ENCODE measurements at regions not wholly inside any gene's neighbourhood (a gene's known extent, or its start where the extent isn't known, plus 50 kb on each side); places are given as distances from the start of the nearest gene placed in this dataset.
"Not testable (repeated sequence)": the region's sequence is repeated elsewhere in the genome, so short reads cannot be mapped to it uniquely, and the experiment has no call there.

DNA sequence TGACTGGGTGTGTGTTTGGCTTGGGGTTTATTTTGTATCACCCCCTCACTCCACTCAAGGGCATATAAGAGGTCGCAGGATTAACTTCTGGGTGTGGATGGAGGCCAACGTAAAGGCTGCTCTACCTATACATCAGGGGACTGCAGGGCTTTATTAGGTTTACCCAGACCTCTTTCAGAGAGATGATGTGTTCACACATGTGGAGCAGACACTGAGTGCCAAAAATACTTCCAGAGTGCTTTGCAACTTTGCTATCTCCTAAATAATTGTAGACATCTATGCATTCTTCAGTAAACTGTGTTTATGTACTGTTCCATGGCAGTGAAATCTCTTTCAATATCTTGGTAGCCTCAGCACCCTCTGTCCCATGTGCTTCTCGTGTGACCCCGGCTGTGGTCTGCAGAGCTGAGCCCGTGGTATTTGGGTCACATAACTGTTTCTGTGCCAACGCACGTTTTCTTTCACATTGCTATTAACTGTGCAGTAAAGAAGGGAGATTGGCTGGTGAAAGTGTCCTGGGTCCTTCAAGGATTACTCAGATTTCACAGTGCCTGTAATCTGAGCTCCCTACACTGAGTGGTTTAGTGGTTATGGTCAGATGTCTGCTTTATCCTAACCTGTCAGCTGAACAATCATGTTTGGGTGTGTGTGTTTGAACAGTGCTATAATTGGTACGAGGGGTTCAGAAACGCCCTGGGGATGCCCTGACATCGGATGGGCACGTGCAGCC is 208.1 kb downstream of the VAPA start:
- no peak for DNase-seq

DNA sequence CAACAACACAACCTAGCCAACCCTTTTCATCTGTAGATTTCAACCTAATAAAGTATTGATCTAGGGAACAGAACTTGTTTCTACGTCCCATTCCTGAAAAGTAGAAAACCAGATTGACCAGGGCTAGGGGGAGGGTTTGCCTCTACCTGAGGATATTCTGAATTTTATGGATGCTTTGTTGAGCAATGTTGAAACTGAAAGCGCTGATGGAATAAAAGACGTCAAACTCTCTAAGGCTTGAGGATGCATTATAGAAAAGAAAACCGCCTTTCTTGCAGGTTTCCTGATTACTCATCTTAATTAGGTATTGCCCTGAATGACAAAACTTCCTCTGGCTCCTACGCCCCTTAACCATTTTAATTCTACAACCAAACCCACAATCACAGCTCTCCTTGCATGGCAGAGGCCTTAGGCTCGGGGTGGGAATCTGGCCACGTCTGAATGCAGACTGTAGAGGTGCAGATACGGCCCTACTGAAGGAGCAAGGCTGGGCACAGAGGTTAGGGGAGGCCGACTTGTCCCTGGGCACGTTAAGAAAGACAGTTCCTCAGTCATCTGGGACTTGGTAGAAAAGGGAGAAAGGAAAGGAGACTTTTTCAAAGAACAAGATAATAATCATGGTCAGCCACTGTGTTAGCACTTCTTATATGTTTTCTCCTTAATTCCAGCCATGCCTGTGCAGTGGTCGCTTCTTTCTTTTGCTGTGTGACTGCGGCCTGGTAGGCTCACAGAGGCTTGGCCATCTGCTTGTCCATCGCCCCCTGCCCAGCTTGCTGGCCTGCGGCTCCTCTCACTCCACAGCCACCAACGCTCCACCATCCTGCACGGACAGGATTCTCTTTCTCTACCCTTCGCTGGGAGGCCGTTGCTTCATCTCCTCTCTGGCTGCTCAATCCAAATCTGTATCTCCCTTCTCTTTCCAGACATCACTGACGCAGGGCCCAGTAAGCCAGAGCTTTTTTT is 209.5 kb downstream of the VAPA start:
- no peak for DNase-seq

DNA sequence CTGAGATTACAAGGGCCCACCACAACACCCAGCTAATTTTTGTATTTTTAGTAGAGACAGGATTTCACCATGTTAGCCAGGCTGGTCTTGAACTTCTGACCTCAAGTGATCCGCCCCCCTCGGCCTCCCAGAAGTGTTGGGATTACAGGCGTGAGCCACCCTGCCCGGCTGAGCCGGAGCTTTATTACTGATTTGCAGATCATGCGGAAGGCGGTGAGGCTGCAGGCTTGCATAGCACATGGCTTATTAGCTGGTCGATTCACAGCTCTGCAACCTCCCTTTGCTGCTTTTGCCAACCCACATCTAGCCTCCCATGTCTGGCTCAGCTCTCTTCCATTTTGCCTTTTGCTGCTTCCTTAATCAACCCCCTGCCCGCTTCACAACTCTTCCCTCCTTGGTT is 210.3 kb downstream of the VAPA start:
- no peak for DNase-seq

DNA sequence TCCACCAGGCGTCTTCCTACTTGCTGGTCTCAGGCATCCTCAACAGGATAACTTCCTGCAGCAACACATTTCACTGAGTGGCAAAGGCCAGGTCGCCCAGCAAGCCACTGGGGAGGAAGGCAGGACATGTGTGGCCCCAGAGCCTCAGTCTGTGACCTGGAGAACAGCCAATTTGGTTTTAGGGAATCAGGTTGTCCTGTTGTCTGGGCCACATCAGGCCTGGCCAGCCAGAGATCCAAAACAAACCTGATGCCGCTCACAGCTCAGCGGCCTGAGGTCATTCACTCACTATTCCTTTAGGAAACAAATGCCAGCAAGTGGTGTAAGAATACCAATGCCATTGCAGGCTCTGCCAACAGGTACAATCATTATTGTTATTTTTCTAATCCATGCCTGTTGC is 210.7 kb downstream of the VAPA start:
- DNase-seq = no peak

DNA sequence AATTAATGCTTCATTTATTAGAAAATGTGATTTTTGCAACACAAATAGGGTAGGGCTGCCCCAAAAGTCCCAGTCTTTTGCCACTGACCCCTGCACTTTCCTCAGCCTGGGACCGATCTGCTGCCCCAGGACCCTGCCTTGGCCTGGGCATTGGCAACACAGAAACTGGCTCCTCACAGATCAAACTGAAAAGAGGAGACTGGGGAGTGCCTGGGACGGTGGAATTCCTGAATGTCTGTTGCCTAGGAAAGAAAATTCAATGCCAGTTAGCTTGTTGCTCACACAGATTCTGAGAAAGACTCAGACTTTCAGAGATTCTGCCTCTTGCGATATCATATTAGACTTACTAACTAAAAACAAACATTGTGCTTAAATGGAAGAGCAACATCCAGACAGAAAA is 211.2 kb downstream of the VAPA start:
- DNase-seq = no peak

DNA sequence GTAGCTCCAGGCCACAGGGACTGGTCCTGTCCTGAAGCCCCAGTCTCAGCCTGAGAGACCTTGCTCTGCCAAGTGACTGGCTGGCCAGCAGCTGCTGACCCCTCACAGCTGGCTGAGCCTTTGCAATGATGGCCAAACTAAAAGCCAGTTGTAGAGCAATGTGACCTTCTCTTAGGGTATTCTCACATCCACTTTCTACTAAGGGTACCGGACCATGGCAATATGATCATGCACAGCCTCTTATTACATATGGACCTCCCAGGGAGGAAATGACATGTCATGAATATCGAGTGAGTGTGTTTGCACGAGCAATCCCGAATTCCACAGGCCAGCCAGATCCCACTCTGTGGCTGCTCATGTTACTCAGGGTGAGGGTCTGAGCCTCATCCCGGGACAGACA is 213.9 kb downstream of the VAPA start:
- DNase-seq = no peak

DNA sequence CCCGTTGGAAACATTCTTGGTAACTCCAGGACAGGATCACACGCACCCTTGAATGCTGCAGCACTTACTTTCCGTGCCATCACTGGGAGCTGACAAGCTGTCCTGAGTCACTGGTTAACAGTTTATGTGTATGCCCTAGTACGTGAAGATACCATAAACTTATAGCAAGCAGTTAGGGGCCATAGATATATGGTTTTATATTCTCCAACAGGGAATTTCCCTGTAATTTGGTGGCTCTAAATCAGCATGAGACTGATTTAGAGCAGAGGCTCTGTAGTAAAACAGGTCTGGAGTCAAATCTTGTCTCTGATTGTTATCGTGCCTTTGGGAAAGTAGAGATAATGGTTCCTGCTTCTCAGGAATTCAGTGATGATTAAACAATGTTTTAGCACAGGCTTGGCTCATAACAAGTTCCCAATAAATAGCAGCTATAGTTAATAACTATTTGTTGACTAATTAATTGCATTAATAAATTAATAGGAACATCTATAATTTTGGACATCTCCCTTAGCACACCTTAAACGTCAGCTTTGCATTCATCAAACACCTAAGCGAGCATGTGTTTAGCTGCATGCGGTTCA is 215.2 kb downstream of the VAPA start:
- DNase-seq = no peak

DNA sequence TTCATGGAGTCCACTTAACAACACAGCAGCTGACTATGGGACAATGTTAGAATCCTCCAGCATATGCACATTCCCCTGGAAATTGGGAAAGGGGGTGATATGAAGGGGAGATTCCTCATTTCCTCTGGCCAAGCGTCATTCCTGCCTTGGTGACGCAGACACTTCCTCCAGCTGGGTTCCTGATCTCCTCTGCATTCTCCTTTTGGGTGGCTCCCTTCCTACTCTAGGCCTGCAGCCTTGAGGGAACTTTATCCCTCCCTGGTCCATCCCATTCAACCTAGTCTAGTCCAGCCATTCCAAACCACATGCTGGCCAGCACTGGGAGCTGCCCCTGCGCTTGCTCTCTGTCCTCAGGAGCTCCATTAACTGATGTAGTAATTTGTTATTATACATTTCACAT is 216.8 kb downstream of the VAPA start:
- DNase-seq = no peak

DNA sequence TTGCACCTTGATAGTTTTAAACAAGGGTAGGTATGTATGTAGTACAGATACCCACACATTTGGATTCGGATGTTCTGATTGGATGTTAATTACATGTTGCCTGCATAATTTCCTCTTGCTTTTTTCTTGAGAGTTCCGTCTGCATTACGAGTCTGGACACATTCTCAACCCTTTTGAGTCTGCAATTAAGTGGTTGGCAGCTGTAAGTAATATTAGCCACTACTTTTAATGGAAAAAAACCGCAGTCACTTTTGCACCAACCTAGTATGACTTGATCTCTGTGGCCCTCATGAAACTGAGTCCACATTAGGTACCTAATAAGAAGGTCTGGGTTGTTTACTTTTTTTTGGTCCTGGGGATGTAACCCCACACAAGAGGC is 217.3 kb downstream of the VAPA start:
- no peak for DNase-seq

DNA sequence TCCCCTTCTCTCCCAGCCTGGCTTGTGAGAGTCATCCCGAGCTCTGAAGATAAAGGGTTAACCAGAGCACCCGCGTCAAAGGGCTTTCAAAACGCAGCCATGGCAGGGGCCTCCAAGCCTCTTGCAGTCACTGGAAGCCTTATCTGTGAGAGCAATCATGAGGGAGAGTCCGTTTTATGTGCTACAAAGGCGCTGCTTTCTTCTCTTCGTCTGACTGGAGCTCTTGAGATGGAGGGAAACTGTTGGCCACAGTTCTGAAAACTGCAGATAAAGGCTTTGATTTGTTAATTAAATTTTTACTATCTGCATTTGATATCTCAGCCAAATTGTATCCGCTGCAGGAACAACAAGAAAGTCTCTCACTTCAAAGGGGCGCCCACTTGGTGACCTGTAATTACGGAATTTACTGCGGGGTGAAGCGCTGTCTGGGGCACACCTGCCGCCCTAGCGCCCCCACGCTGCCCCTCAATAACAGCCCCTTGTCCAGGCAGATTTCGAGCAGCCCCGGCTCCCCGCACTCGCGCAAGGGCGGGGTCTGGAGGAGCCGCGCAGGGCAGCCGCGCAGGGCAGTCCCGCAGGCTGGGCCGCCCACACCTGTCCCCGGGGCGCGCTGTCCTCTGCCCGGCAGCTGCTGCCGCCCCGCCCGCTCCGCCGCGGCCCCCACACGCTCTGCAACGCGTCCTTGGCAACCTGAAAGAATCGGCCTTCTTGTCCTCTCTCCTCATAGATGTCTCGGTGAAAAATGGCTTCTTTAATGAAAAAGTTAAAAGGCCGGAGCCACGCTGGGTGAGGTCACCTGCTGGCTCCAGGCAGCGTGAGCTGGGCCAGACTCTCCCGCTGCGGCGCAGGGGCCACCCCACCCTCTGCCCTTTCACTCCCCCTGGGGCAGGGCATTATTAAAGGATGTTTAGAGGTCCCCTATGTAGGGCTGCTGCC is 217.9 kb downstream of the VAPA start:
- DNase-seq = no peak

DNA sequence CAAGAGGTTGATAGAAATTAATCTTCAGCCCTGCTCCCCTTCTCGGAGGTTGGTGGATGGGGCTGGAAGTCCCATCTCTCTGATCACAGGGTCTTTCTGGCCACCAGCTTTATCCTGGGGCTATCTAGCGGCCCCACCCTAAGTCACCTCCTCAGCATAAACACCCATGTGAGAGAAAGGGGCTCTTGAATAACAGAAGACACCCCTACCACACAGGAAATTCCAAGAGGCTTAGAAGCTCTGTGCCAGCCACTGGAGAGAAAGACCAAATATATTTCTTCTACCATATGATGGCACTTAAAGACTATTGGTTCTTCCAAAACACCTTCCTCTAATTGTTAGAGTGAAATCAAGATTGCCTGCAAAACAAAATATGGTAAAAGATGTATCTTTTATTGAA is 219.7 kb downstream of the VAPA start:
- DNase-seq = no peak

DNA sequence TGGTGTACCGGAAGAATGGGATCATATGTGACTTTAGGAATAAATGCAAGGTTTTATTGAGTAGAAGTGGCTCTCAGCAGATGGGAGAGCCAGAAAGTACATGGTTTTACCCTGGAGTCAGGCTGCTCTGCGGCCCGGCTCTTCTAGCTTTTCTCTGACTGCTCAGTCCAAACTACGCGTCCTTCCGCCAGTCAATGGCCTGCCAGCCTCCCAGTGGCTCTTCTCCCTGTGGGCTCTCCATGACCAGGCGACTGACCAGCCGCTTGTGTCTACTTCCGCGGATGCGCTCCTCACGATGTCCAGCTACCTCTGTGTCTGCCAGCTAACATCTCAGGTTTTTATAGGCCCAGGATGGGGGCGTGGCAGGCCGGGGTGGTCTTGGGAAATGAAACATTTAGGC is 220.4 kb downstream of the VAPA start:
- DNase-seq = no peak

DNA sequence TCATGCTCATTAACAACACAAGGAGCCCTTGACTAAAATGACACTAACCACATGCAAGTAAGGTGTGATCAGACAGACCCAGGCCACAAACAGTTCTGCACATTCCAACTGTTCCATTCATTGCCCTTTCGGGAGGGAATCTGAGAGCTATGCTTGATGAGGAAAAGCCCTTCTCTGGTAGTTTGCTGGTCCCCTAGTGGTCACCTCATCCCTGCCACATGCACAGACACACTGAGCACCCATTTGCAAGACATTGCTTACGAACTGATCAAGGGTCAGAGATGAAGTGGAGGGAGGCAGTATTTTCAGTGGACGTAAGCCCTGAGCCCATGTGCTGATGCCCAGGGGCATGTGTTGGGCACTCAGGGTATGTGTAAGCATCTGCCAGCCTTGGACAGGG is 220.9 kb downstream of the VAPA start:
- DNase-seq = not testable (repeated sequence)

DNA sequence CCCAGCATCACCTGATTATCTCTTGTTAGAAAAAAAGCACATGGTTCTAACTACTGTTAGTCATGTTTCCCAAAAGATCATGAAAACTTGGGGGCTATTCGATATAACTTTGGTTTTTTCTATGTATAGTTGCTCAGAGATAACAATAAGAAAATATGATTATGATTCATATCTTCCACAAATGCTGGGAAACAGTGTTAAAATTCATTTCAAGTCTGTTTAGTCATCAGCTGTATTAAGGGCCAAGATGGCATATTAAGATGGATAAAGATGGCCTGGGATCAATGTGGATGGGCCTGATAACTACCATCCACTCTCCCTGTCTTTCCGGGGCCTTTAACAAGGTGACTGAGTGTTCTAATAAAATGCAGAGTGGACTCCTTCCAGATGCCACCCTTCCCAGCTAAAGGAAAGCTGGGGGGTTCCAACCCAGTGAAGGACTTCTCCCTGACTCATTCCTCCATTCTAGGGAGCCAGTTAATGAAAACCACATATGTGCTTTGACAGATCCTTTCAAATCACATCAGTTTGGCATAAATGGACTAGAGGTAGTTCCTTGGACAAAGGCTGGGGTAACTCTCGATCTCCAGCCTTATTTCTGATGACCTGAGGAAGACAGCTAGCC is 221.6 kb downstream of the VAPA start:
- DNase-seq = no peak

DNA sequence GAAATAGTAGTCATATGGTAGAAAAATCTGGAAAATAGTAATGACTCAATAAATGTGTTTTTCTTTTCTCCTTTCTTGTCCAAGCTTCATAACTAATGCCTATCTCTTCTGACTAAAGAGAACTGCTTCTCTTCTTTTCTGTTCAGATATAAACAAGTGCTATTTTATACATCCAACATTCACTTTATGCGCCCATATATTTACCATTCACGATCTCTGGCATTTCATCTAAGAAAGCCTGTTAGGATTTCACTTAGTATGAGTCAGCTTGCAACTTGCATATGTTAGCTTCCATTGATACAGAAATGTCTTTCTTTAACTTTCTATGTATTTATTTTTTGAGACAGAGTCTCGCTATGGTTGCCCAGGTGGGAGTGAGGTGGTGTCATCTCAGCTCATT is 224.9 kb downstream of the VAPA start:
- DNase-seq = no peak

DNA sequence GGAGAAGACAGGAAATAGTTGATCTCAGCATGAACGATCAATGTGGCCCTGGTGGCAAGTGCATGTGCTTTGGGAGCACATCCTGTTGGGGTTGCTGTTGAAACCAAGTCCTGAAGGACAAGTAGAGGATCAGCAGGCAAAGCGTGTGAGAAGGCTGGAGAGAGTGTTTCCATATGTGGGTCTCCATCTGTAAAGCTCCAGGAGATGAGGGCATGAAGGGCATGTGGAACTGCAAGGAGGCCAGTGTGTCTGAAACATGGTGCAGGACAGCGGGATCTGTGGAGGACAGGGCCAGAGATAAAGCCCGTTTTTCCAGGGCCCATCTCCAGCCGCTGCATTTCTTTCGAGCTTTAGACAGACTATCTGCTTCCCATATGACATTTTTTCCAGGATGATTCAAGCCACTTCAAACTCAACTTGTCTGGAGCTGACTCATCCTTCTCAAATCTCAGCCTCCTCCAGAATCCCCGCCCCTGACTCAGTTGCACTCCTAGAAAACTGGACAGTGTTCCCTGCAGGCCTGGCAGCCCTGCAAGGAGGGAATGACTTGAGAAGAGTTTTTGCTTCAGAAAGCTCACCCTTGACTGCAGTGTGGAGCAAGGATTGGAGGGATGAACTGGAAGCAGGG is 226.1 kb downstream of the VAPA start:
- DNase-seq = no peak

DNA sequence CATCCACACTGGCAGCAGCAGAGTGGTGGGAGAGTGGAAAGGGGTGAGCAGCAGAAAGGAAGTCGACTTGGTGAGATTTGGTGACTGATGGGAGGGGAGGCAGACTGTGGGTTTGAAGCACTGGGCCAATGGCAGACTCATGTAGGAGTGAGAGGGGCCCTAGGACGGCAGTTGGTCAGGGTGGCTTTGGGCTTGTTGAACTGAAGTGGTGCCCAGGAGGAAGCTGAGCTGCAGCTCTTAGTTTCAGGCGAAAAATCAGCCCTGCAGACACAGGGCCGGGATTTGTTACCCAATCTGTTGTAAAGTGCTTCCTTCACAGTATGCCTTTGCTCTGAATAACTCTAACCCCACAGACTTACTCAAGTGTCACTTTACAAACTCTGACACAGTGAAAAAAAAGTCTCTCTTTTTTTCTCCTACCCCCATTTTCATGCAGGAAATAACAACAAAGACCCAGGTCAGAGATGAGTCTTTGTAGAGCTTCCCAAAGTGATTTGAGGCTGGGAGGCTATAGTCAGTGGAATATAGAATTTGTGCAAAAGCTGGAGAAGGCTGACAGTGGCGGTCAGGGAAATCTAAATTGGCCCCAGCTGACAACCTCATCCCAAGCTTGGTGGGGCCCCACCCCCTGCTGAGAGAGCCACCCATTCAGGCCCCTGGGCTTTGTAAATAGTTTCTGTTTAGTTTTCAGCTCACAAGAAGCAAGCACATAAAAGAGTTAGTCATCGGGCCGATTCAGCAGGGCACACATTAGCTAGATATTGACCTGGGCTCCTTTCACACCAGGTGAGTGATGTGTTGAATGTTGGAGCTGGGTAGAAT is 226.9 kb downstream of the VAPA start:
- DNase-seq = no peak

DNA sequence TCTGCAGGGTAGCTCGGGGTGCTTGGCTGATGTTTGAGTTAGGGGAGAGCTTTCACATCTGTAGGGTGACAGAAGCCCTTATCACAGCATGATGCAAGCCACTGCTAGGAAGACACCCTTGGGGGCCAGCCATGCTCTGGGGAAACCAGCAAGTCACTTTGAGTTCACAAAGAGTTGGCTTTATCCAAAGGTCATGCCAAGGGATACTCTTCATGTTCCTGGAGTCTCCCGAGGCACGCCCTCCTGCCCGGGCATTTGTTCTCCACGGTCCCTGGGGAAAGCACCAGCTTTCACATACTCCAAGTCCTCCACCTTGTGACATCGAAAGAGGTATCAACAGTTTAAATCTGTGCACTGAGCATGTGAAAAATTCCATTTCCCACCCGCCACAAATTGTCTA is 227.7 kb downstream of the VAPA start:
- DNase-seq = no peak

DNA sequence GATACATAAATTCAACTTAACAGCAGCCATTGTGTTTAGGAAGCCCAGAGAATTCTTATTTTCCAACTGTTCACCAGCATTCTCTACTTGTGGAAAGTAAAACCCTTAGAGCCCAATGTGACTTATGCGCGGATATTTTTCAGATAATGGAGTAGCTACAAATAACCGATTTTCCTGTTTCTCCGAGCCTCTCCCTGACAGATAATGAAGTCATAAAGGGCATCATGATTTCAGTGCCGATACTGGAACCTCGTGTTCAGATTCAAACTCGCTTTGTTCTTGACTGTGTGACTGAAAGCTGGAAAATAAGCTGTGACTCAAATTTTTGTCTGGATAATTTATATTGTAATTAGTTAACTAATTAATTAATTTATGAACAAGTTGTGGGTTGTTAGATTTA is 228.2 kb downstream of the VAPA start:
- DNase-seq = no peak

DNA sequence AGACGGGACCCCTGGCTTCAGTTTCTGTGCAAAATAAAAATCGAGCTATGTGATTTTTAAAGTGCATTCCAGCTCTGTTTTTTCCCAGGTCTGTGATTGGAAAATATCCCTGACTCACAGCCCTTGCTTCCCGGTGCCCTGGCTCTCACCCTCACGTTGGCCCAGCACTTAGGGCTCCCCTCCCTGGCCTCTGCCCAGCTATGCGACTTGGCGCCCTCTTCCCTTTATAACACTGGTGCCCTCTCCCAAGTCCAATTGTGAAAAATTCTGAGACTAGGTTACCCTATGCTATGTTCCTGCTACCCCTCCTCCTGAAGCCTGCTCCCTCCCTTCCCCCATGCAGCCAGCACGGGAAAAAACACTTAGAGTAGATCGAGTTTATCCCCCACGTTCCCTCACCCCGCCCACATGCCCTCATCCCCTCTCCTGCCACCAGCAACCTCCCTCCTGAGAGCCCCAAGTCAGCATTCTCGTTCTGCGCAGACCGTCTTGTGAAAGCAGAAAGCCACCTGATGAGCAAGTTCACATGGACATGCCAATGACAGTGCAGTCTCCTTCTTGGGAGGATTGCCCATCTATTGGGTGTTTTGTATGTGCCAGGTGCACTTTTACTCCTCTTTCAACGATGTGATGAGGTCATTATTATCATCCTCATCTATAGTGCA is 228.8 kb downstream of the VAPA start:
- no peak for DNase-seq

Measured in CD4-positive, alpha-beta T cell treated with Interleukin-10 for 1 hour (primary cell).